ENCODE measurements at regions not wholly inside any gene's neighbourhood (a gene's known extent, or its start where the extent isn't known, plus 50 kb on each side); places are given as distances from the start of the nearest gene placed in this dataset.
A peak's percentile ranks its signal among the peaks of the same experiment; 100 is the strongest.

- TF ChIP-seq ATF6 (CRISPR knock-in tag; IDR thresholded peaks at IDR 0.05) (no peak), ZNF23 (CRISPR knock-in tag; IDR thresholded peaks at IDR 0.05) (no peak), POU5F1 (IDR thresholded peaks at IDR 0.05; ENCODE audit: borderline replicate concordance, low read depth, low read length, partially characterized antibody) (no peak), PKNOX1 (IDR thresholded peaks at IDR 0.05) (peak; percentile 35), NCOA4 (IDR thresholded peaks at IDR 0.05; ENCODE audit: partially characterized antibody) (no peak), NELFE (IDR thresholded peaks at IDR 0.05; ENCODE audit: insufficient read depth, insufficient read length) (no peak), E2F4 (CRISPR knock-in tag; IDR thresholded peaks at IDR 0.05; ENCODE audit: low read depth) (no peak), PHB2 (IDR thresholded peaks at IDR 0.05; ENCODE audit: low read depth) (peak; percentile 90), HNRNPK (IDR thresholded peaks at IDR 0.05; ENCODE audit: low read depth, low read length, poor library complexity, severe bottlenecking) (no peak), FUS (optimal IDR thresholded peaks at IDR 0.05; ENCODE audit: low read depth, low read length) (no peak), DIDO1 (tag; IDR thresholded peaks at IDR 0.05; ENCODE audit: low read depth) (no peak), MTF1 (CRISPR knock-in tag; IDR thresholded peaks at IDR 0.05; ENCODE audit: borderline replicate concordance) (no peak), BHLHE40 (IDR thresholded peaks at IDR 0.05; ENCODE audit: low read length) (peak; percentile 49), YBX1 (IDR thresholded peaks at IDR 0.05) (no peak), DNMT1 (IDR thresholded peaks at IDR 0.05) (no peak), NR1H2 (CRISPR knock-in tag; IDR thresholded peaks at IDR 0.05) (no peak), THRAP3 (IDR thresholded peaks at IDR 0.05; ENCODE audit: borderline replicate concordance) (no peak), THRA (IDR thresholded peaks at IDR 0.05) (no peak), CHAMP1 (IDR thresholded peaks at IDR 0.05) (peak; percentile 96), ZNF354B (CRISPR knock-in tag; IDR thresholded peaks at IDR 0.05) (no peak; the same call in 1 of the 2 replicates)
These were observed 78.5 kb upstream of the CDC42BPA start (continued) for GRCh38 chr1:227396539-227397353.
